ENCODE measurements at regions not wholly inside any gene's neighbourhood (a gene's known extent, or its start where the extent isn't known, plus 50 kb on each side); places are given as distances from the start of the nearest gene placed in this dataset.

GRCh38 chr16:63530974-63531373, 1494.7 kb upstream of the CDH8 start:
- Histone ChIP-seq H3K27me3 (no peaks in the 10 kb centered on the region), H3K9me3 (no peaks in the 10 kb centered on the region), H3K27ac (no peak overlapping the region), H3K36me3 (no peaks in the 10 kb centered on the region), H3K4me3 (no peak overlapping the region), H3K4me1 (no peaks in the 10 kb centered on the region)
- TF ChIP-seq CTCF (IDR thresholded peaks at IDR 0.05) = no peak
- TF ChIP-seq POLR2A (IDR thresholded peaks at IDR 0.05) = no peak
- no peak for DNase-seq
- intact Hi-C loops (cut with DNase I; ENCODE audit: low total_unique reads) = no loop called here

- H3K36me3 ChIP-seq = no peaks in the 10 kb centered on the region
- DNase-seq = no peak
- no peaks in the 10 kb centered on the region for H3K27me3 ChIP-seq
- no peak overlapping the region for H3K4me3 ChIP-seq
- TF ChIP-seq CTCF (IDR thresholded peaks at IDR 0.05) = no peak
- TF ChIP-seq POLR2A (IDR thresholded peaks at IDR 0.05) = no peak
- intact Hi-C loops (cut with DNase I; ENCODE audit: low total_unique reads) = no loop called here
- no peaks in the 10 kb centered on the region for H3K4me1 ChIP-seq
- H3K27ac ChIP-seq = no peak overlapping the region
- H3K9me3 ChIP-seq = no peaks in the 10 kb centered on the region
Observed at GRCh38 chr16:63530208-63530607, 1494.0 kb upstream of the CDH8 start.

GRCh38 chr16:63527404-63527803, 1491.2 kb upstream of the CDH8 start:
- Histone ChIP-seq H3K4me1 (no peaks in the 10 kb centered on the region), H3K27me3 (no peaks in the 10 kb centered on the region), H3K27ac (no peak overlapping the region), H3K36me3 (no peaks in the 10 kb centered on the region), H3K4me3 (no peak overlapping the region), H3K9me3 (no peaks in the 10 kb centered on the region)
- intact Hi-C loops (cut with DNase I; ENCODE audit: low total_unique reads) = no loop called here
- no peak for DNase-seq
- TF ChIP-seq POLR2A (IDR thresholded peaks at IDR 0.05) = no peak
- no peak for TF ChIP-seq CTCF (IDR thresholded peaks at IDR 0.05)

- intact Hi-C loops (cut with DNase I; ENCODE audit: low total_unique reads) = no loop called here
- H3K4me3 ChIP-seq = no peak overlapping the region
- no peaks in the 10 kb centered on the region for H3K4me1 ChIP-seq
- H3K9me3 ChIP-seq = no peaks in the 10 kb centered on the region
- H3K27ac ChIP-seq = no peak overlapping the region
- DNase-seq = no peak
- H3K27me3 ChIP-seq = no peaks in the 10 kb centered on the region
- no peaks in the 10 kb centered on the region for H3K36me3 ChIP-seq
- TF ChIP-seq POLR2A (IDR thresholded peaks at IDR 0.05) (no peak), CTCF (IDR thresholded peaks at IDR 0.05) (no peak)
Observed at GRCh38 chr16:63516394-63516793, 1480.2 kb upstream of the CDH8 start.

- no peak overlapping the region for H3K4me3 ChIP-seq
- no peak for DNase-seq
- no peaks in the 10 kb centered on the region for H3K4me1 ChIP-seq
- no peak for TF ChIP-seq POLR2A (IDR thresholded peaks at IDR 0.05)
- no peak for TF ChIP-seq CTCF (IDR thresholded peaks at IDR 0.05)
- H3K27ac ChIP-seq = no peak overlapping the region
- intact Hi-C loops (cut with DNase I; ENCODE audit: low total_unique reads) = no loop called here
- H3K9me3 ChIP-seq = no peaks in the 10 kb centered on the region
- no peaks in the 10 kb centered on the region for H3K36me3 ChIP-seq
- H3K27me3 ChIP-seq = no peaks in the 10 kb centered on the region
Observed at GRCh38 chr16:63512910-63513309, 1476.7 kb upstream of the CDH8 start.

Measured in uterus (tissue), 3 donors.